Stimulated activated CD8-positive, alpha-beta memory T cell treated with anti-CD3 and anti-CD28 coated beads, Interleukin-15, amount 100 ng/mL, for 4 hours (primary cell): ENCODE measurements at regions not wholly inside any gene's neighbourhood (a gene's known extent, or its start where the extent isn't known, plus 50 kb on each side); places are given as distances from the start of the nearest gene placed in this dataset.

Experiments
- DNase-seq, 2 donors: peaks; one replicate each; pipeline ENCODE4 v3.0.0-alpha.2; 2020; ENCODE audit warnings: low read depth in 2 of 2

GRCh38 chr6:134739299-134740026, 210.4 kb downstream of the ALDH8A1 start:
- DNase-seq = no peak

GRCh38 chr6:134738211-134738885, 211.6 kb downstream of the ALDH8A1 start:
- no peak for DNase-seq

- no peak for DNase-seq
Observed at GRCh38 chr6:134735461-134735860, 214.4 kb downstream of the ALDH8A1 start.

- no peak for DNase-seq
Observed at GRCh38 chr6:134734312-134734869, 215.5 kb downstream of the ALDH8A1 start.

GRCh38 chr6:134733801-134734200, 216.1 kb downstream of the ALDH8A1 start:
- no peak for DNase-seq

GRCh38 chr6:134732763-134733162, 217.1 kb downstream of the ALDH8A1 start:
- DNase-seq = no peak

- no peak for DNase-seq
Observed at GRCh38 chr6:134731615-134732014, 218.3 kb downstream of the ALDH8A1 start.

- no peak for DNase-seq
Observed at GRCh38 chr6:134730013-134730412, 219.9 kb downstream of the ALDH8A1 start.

- no peak for DNase-seq
Observed at GRCh38 chr6:134729561-134729960, 220.3 kb downstream of the ALDH8A1 start.

GRCh38 chr6:134727081-134727480, 222.8 kb downstream of the ALDH8A1 start:
- no peak for DNase-seq

- DNase-seq = no peak
Observed at GRCh38 chr6:134725590-134725989, 224.3 kb downstream of the ALDH8A1 start.

GRCh38 chr6:134724771-134725340, 225.0 kb downstream of the ALDH8A1 start:
- DNase-seq = no peak

GRCh38 chr6:134723081-134723871, 226.6 kb downstream of the ALDH8A1 start:
- no peak for DNase-seq

GRCh38 chr6:134722200-134722870, 227.6 kb downstream of the ALDH8A1 start:
- no peak for DNase-seq

GRCh38 chr6:134721060-134721405, 228.9 kb downstream of the ALDH8A1 start:
- DNase-seq = no peak

GRCh38 chr6:134720353-134721059, 229.4 kb downstream of the ALDH8A1 start:
- DNase-seq = no peak

GRCh38 chr6:134719911-134720310, 230.0 kb downstream of the ALDH8A1 start:
- no peak for DNase-seq

- DNase-seq = no peak
Observed at GRCh38 chr6:134719286-134719685, 230.6 kb downstream of the ALDH8A1 start.

GRCh38 chr6:134714679-134715078, 235.2 kb downstream of the ALDH8A1 start:
- DNase-seq = no peak

GRCh38 chr6:134714113-134714512, 235.8 kb downstream of the ALDH8A1 start:
- no peak for DNase-seq

GRCh38 chr6:134712311-134712710, 237.6 kb downstream of the ALDH8A1 start:
- no peak for DNase-seq
